ENCODE measurements at regions not wholly inside any gene's neighbourhood (a gene's known extent, or its start where the extent isn't known, plus 50 kb on each side); places are given as distances from the start of the nearest gene placed in this dataset.
A peak's percentile ranks its signal among the peaks of the same experiment; 100 is the strongest.
"Not testable (repeated sequence)": the region's sequence is repeated elsewhere in the genome, so short reads cannot be mapped to it uniquely, and the experiment has no call there.

DNA sequence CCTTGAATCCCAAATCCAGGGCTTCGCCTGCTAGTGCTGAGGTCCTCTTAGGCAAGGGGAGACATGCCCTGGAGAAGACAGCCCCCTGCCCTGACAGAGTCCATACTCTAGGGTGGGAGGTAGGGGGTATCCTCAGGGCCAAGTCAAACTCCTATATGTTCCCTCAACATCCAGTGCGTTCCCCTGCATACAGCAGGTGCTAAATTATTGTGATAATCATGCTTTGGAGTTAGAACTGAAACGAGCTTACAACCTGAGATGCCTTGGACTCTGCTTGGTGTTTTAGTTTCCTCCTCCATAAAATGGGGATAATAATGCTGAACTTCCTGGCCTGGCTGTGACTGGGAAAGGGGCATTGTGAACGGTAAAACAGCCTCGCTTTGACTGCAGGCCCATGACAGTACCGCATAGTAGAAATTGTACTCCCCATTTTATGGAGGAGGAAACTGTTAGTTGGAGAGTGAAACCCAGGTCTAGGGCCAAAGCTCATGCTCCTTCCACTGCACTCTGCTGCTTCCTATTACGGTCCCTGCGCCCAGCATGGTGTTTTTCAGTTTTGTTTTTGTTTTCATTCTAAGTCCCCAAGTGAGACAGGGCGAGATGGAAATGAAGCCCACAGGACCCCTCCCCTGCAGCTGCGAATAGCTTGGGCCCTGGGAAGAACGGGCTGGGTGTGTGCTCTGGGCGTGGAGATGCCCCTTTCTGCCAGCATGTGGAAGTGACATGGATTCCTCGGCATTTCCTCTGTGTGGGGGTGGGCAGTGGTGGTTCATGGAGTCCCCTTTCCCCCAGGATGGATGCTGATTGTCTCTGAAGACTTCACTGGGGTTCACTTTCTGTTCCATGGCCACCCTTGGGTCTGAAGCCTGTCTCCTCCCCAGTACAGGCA, 162.5 kb downstream of the VEGFA start:
- DNase-seq = no peak

DNA sequence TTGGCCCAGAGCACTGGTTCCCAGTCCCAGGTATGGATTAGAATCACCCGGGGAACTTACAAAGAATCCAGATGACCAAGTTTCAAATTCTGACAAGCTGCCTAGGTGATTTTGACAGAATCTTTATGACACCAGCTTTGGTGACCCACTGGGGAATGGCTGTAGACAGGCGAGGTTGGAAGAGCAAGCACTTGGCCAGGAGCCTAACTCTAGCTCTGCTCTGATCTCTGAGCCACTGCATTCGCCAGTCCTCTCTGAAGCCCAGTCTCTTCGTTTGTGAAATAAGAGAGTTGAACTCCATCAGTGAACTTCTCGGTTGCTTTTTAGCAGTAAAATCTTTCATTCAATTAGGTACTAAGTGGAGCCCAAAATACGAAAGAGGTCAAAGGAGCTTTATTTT, 161.2 kb downstream of the VEGFA start:
- DNase-seq = no peak

DNA sequence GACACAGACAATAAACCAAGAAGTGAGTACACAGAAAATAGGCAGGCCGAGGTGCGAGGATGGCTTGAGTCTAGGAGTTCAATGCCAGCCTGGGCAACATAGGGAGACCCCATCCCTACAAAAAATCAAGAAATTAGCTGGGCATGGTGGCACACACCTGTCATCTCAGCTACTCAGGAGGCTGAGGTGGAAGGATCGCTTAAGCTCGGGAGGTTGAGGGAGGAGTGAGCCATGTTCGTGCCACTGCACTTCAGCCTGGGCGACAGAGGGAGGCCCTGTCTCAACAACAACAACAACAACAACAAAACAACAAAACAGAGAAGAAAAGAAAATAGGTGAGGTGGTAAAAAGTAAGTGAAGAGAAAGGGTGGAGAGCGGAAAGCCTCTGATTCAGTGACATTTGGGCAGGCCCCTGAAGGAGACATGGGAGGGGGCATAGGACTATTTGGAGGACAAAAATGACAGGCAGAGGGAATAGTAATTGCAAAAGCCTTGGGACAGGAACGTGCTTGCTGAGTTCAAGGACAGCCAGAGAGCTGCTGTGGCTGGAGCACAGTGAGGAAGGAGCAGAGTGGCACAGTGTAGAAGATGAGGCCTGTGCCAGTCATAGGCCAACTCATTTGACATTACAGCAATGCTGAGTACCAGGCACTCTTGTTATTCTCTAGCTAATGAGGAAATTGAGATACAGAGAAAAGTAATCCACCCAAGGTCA, 160.6 kb downstream of the VEGFA start:
- DNase-seq = no peak

DNA sequence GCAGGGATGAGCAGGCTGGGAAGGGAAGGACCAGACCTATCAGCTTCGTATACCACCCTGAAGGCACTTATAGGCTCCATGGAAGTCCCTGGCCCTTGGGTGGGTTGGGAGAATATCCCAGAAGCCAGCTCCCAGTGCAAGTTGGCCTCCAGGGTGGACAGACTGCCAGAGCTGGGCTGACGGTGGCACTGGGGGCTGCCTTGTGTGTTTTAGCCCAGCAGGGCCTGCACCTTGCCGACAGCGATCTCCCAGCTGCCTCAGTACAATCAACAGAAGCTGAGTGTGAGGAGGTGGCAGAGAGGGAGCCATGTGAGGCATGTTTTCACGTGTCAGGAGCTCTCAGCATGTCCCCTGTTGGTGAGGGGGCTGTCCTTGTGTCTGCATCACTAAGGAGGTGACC, 159.5 kb downstream of the VEGFA start:
- no peak for DNase-seq

DNA sequence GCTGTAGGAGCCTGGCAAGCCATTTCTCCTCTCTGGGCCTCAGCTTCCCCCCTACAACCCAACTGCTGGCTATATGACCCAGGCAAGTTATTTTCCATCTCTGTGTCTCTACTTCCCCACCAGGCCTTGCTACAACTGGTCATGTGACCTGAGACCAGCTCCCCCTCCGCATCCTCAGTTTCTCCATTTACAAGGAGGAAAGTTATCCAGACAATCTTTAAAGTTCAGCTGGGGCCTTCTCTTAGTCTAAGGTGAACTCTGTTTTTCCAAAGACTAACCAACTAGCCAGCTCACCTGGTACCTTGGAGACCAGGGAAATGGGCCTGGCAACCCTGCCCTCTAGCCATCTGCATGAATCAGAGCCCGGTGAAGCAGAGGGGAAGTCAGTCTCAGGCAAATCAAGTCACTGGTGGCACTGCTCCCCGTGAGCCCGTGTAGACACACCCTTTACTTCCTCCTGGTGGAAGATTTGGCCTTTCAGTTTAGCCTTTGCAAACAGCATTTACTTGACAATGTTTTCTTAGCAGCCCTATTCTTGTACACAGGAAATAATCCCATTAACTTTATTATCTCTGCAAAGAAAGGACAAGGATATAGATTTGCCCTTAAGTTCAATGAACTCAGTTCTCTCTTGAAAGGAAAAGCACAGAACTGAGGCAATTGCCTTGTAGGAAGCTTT, 157.7 kb downstream of the VEGFA start:
- peak; percentile 48 for DNase-seq

DNA sequence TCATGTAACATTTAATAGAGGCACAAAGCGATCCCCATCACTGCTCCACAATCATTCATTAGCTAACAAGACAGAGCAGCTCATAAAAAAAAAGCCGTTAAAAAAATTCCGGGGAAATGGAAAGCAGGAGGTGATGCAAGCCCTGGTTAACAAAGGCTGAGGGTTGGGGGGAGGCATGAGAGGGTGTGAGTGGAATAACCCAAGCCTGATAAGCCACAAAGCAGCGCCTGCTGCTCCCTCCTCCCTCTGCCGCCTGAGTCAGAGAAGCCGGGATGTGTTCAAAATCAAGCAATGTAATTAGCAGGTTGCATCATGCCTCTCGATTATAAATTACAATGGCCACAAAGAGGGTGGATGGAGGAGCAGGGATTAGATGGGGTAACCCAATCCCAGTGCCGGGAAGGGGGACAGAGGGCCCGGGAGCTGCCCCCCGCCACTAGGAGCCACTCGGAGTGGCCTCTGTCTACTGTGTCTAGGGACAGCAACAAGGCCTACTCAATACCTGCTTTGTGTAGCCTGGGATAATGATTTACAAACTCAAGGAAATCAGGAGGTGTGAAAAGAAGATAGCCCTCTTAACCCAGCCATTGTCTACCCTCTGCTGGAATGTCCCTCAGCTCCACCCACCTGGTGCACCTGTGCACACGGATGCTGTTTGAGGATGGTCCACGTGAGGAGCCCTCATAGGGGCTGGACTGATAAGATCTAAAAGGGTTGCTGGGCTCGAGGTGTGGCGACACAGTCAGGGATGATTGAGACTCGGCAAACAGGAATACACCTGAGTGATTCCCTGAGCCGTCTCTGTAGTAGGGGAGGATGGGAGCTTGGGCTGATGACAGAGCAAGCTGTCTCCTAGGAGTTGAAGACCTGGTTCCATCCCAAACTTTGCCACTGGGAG, 156.9 kb downstream of the VEGFA start:
- peak; percentile 93 for DNase-seq

DNA sequence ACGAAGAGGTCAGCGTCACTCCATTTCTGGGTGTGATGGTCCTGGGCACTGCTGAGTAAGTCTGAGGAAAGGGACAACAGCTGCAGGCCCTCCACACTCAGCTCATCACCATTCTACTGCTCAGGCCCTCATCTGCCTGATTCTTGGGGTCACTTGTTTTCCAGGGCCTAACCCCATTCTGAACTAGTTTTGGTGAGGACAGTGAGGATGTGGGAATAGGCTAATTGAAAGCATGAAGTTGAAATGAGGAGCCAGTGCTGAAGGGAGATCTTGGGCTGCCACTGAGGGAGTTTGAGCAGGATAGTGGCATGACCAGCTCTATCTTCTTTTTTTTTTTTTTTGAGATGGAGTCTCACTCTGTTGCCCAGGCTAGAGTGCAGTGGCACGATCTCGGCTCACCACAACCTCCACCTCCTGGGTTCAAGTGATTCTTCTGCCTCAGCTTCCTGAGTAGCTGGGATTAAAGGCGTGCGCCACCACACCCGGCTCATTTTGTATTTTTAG, 155.7 kb downstream of the VEGFA start:
- DNase-seq = not testable (repeated sequence)

DNA sequence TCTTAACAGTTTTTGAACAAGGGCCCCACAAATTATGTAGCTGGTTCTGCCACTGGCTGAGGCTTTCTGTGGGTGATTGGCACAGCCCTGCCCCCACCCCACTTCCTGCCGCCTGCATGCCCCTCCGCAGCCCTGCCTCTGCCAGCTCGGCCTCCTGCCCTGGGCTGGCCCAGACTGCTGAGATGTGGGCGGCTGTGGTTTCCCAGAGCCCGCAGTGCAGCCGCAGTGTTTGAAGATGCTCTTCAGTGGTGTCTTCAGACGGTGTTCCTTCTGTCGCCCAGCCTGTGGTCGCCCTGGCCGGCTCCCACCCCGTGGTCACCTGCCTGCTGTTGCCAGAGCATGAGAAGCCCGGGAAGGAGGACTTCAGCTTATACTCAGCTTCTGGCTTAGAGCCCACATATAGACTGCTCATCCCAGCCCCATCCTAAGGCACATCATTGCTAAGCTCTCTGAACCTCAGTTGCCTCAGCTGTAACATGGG, 154.3 kb downstream of the VEGFA start:
- DNase-seq = no peak

DNA sequence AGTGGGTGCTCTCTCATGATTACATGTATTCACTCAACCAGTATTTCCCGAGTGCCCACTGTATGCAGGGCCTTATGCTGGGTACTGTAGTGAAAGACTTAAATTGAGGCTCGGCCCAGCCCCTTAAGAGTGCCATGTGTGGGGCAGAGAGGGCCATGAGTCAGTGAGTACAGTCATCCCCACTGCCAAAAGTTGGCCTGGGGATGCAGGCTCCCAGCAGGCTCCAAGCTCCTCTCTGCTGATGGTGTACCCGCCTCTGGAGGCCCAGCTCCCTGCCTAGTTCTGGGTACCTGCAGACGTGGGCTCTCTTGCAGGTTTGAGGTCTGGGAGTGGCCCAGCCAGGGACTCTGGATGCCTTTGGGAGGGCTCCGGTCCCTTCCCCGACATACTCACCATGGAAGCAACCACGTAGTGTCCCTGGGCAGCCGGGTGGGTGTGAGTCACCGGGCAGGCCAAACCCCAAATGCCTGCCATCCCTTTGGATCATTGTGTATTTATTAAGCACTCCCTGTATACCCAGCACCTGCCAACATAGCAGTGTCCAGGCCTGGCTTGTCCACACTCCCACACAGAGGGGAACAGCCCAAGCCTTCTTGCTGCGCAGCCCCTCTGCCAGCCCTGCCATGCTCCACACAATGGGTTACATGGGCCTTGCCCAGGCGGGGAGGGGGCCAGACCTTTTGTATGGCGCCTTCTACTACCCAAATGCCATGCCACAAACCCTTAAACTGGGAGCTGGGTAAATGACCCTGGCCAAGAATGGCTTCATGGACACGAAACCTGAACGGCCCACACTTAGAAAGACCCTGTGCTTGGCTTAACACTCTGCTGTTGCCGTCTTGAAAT, 153.6 kb downstream of the VEGFA start:
- DNase-seq = no peak

DNA sequence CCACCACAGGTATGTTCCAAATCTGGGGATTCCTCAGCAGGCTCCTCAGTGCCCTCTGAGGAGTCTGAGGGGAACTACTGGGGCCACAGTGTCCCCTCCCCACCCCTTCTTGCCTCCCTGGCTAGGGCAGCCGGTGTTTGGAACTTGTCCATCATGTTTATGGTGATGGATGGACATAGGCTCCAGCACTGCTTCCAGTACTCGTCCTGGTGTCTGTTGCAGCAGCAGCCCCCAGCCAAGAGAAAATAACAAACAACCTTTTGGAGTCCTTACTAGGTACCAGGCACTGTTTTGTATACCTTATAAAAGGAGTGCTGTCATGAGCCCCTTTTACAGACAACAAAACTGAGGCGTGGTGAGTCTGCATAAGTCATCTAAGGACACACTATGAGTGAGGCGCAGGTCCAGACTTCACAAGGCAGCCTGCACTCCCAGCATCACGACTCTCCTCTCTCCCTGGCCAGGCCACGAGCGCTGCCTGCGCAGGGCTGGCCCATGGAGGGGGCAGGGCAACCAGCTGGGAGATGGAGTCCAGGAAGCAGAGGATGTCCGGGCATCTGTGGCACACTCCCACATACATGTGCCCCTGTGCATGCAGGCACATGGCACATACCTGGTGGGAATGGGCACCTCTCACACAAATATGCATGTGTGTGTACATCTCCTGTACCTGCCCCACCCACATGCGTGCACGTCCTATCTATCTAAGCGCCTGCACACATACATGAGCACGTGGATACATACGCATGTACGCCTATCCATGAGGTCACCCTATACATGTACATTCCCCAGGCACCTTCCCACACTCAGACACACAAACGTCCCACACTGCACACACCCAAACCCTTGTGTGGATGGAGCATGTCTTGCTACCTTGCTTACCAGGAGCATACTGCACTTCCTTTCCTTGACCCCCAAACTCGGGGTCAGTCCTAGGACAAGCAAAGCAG, 152.7 kb downstream of the VEGFA start:
- DNase-seq = no peak

DNA sequence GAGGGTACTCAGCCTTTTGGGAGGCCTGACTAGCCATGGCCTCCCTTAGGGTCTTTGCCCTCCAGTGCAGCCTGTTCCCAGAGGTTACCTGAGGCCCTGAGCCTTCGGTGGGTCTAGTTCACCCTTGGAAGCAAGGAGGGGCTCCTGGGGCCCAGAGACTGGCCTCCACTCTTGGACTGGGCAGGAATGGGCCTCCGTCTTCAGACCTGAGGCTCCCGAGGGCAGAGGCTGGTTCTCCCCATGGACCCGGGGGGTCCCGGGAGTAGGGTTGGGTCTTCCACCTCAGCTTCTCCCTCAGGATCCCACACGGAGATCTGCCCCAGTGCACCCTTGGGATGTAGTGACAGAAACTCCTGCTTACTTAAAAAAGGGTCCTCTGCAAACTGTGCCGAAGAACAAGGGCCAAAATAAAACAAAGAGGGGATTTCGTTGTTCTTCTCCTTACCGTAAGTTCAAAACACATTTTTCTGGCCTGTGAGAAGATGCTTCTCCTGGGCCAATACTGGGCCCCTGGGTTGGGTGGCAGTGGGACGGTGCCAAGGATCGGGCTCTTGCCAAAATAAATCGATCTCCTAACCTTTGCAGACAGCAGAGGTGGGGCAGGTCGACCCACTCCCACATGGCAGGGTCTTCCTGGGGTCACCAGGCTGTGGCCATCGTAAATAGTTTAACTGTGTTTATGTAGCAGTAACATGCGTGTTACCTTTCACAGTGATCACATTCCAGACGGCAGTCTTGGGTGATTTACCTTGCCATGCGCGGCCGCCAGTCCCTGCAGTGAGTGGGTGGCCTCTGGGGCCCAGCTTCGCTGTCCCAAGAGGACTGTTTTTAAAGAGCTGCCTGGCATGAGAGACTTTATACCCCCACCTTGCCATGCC, 151.8 kb downstream of the VEGFA start:
- DNase-seq = no peak

DNA sequence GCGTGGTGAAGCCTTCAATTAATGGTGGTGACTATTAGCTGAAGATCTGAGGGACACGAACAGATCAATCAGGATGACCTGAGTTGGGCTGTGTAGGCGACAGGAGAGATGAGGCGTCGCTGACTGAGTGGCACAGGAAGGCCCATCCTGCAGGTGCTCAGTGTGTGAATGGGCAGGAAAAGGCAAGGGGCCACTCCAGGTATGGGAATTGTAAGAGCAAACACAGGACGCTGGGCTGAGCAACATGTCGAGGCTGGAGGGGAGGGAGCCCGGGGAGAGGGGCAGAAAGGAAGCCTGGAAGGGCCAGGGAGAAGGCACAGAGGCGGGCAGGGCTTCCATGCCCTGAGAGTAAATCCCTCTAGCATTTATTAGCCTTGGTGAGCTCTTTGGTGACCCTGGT, 151.0 kb downstream of the VEGFA start:
- DNase-seq = peak; percentile 46

DNA sequence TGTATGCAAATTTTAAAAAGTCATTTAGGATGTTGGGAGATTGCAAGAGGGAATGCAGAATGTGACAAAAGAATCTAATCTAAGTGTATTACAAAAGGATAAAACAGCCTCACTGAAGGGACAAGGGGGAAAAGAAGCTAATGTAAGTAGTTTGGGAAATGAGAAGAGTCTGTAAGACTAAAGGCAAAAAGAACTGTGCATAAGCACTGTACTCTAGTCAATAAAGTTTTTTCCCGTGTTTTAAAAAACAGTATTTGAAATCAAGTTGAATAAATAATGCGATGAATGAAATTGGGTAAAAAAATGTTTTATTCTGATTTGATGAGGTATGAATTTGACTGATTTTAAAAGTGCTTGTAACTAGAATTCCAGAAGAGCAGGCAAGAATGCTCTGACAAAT, 149.8 kb downstream of the VEGFA start:
- DNase-seq = no peak

DNA sequence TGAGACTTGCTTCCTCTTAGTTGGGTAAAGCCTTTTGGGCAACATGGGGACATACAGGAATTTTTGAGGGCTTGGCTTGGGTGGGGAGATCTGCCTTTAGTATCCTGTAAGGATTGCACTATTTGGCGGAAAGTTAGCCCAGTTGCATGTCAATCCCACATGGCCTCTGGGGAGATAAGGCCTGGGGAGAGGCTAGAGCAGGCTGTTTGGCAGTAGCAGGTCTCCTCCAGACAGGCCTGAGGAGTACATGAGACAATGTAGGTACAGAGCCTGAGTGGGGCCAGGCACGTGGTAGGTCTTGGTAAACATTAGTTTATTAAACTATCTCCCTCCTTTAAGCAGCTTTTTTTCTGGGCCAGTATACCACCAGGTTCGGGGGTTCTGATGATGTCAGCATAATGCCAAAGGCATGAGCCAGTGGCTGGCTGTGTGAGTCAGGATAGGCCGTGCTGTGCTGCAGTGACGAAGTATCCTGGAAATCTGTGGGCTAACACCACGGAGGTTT, 147.9 kb downstream of the VEGFA start:
- no peak for DNase-seq

DNA sequence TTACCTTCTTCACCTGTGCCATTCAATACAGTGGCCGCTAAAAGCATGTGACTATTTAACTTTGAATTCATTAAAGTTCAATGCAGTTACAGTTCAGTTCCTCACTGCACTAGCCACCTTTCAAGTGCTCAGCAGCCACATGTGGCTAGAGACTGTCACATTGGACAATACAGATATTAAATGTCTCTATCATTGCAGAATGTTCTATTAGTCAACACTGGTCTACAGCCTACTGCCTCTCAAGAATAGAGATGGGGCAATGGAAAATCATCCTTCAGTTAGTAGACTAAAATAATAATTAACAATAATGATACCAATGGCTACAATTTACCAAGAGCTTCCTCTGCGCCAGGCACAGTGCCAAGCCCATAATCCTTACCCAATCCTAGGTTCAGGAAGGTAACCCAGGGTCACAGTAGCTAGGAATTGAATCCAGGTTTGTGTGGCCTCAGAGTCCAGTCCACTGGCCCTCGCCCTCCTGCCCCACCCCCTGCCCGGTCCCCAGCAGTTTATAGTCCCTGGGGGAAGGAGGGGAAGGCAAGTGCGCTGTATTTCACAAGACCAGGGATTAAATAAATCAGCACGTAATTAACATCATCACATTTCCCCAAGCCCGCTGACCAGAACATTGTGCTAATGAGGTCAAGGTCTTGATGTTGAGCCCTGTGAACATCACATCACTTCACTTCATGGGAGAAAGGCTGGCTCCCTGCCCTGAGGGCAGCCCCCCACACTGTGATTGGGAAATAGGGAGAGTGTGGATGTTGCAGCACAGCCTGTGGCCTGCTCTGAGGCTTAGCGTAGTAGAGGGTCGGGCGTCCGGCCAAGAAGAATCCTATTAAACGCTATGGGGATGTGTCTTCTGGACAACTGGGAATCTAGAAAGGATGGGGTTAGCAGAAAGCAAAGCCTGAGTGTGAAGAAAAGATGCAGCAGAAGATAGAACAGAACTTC, 147.2 kb downstream of the VEGFA start:
- peak; percentile 78 for DNase-seq

DNA sequence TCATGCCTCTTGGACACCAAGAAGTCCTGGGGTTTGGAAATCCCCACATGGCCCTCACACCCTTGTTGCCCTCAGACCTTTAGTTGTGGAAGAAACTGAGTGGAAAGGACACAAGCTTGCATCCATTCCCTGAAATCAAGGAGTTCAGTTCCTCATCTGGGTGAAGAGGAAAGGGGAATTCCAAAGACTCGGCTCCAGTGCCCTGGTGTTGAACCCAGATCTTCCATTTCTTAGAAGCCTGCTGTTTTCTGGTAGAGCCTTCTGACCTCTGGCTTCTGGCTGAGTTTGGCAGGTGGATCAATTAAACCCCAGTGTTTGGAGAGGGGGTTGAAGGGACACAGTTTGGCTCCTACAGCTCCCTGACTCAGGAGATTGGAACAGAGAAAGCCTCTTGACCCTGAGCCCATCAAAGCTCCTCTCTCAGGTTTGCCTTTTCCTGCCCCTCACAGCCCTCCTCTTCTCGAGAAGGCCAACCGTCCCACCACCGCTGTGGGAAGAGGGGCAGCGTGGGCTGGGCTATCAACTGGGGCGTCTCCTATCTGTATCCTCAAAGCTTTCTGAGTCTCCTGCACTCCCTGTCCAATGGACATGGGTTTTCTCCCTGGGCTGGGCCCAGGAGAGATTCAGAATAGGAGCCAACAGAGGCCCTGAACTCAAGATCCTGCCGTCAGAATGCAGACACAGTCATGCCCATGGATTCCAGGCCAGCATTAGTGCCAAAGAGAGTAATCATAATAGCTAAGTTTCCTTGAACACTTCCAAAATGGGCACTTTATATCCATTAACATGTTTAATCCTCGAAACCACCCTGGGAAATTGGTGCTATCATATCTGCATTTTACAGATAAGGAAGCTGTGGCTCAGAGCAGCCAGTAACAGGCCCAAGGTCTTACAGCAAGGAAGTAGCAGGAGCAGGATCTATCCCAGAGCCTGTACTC, 146.2 kb downstream of the VEGFA start:
- no peak for DNase-seq
